ENCODE measurements at regions not wholly inside any gene's neighbourhood (a gene's known extent, or its start where the extent isn't known, plus 50 kb on each side); places are given as distances from the start of the nearest gene placed in this dataset.

GRCh38 chr10:29407280-29407858, 118.5 kb downstream of the LYZL1 start:
- H3K27ac ChIP-seq (ENCODE audit: low read length), result no peak overlapping the region

More at GRCh38 chr10:29407280-29407858, 118.5 kb downstream of the LYZL1 start:
- Histone ChIP-seq H3K9ac (ENCODE audit: low read depth, low read length) (no peak overlapping the region), H3K4me1 (ENCODE audit: insufficient read depth, low read length) (no peaks in the 10 kb centered on the region), H3K9me3 (ENCODE audit: insufficient read depth, low read depth, low read length) (peaks cover 52% of the 10 kb centered on the region), H3K27me3 (ENCODE audit: insufficient read depth, low read length) (no peaks in the 10 kb centered on the region), H3K36me3 (ENCODE audit: insufficient read depth, low read depth, low read length) (no peaks in the 10 kb centered on the region), H3K4me3 (ENCODE audit: low read length) (no peak overlapping the region; the same call in 1 of the 2 replicates)

Data from iPS-20b (cell line).